ENCODE measurements at regions not wholly inside any gene's neighbourhood (a gene's known extent, or its start where the extent isn't known, plus 50 kb on each side); places are given as distances from the start of the nearest gene placed in this dataset.

GRCh38 chr11:91173701-91174100 is 950.9 kb upstream of the CHORDC1 start:
- H2BK15ac ChIP-seq (ENCODE audit: low read depth, poor library complexity, severe bottlenecking): no peak overlapping the region
- H2BK120ac ChIP-seq (ENCODE audit: low read depth, low read length): no peak overlapping the region
- H3K9ac ChIP-seq (ENCODE audit: low read length): no peak overlapping the region
- H3K4ac ChIP-seq (ENCODE audit: low read depth in 1 of 2, low read length in 2 of 2): no peak overlapping the region
- H3K23ac ChIP-seq (ENCODE audit: low read length in 2 of 2): no peak overlapping the region
- H4K8ac ChIP-seq (ENCODE audit: low read length): no peak overlapping the region
- H3K27me3 ChIP-seq (ENCODE audit: control insufficient read depth in 1 of 2, insufficient read depth in 1 of 2, low read length in 2 of 2): no peaks in the 10 kb centered on the region
- H3K9me3 ChIP-seq (ENCODE audit: control insufficient read depth, low read length): peaks cover 4% of the 10 kb centered on the region
- no peak overlapping the region for H3K14ac ChIP-seq (ENCODE audit: low read length in 2 of 2)
- H4K91ac ChIP-seq (ENCODE audit: low read length): no peak overlapping the region
- no peak overlapping the region for H3K4me2 ChIP-seq (ENCODE audit: low read length, poor library complexity, severe bottlenecking)
- H2BK5ac ChIP-seq (ENCODE audit: low read depth, low read length, poor library complexity, severe bottlenecking): no peak overlapping the region
- H2BK12ac ChIP-seq (ENCODE audit: low read length in 2 of 2): no peak overlapping the region
- no peaks in the 10 kb centered on the region for H3K4me1 ChIP-seq (ENCODE audit: control insufficient read depth, insufficient read depth, low read depth, low read length)
- peak overlapping the region; percentile 19 for H3K27ac ChIP-seq (ENCODE audit: low read length, poor library complexity, severe bottlenecking)
- no peak overlapping the region for H3K18ac ChIP-seq (ENCODE audit: low read depth in 1 of 2, low read length in 2 of 2)
- no peaks in the 10 kb centered on the region for H3K79me1 ChIP-seq (replicated peaks; ENCODE audit: low read length, poor library complexity, severe bottlenecking)
- H2AK5ac ChIP-seq (ENCODE audit: low read length, severe bottlenecking): no peak overlapping the region
- no peak for DNase-seq
- no peak overlapping the region for H3K4me3 ChIP-seq (ENCODE audit: insufficient read depth in 1 of 2, low read depth in 1 of 2, low read length in 2 of 2)
- peak overlapping the region; percentile 14 for H2AFZ ChIP-seq (ENCODE audit: low read depth, low read length)
- no peaks in the 10 kb centered on the region for H3K36me3 ChIP-seq (ENCODE audit: control insufficient read depth in 1 of 2, insufficient read depth in 2 of 2, low read depth in 1 of 2, low read length in 2 of 2)

- H3K4ac ChIP-seq (ENCODE audit: low read depth in 1 of 2, low read length in 2 of 2): no peak overlapping the region
- H2AFZ ChIP-seq (ENCODE audit: low read depth, low read length): no peak overlapping the region
- DNase-seq: peak; percentile 22
- no peak overlapping the region for H3K27ac ChIP-seq (ENCODE audit: low read length, poor library complexity, severe bottlenecking)
- H3K9ac ChIP-seq (ENCODE audit: low read length): no peak overlapping the region
- no peak overlapping the region for H4K8ac ChIP-seq (ENCODE audit: low read length)
- no peak overlapping the region for H3K18ac ChIP-seq (ENCODE audit: low read depth in 1 of 2, low read length in 2 of 2)
- H2BK120ac ChIP-seq (ENCODE audit: low read depth, low read length): no peak overlapping the region
- H3K36me3 ChIP-seq (ENCODE audit: control insufficient read depth in 1 of 2, insufficient read depth in 2 of 2, low read depth in 1 of 2, low read length in 2 of 2): no peaks in the 10 kb centered on the region
- H3K14ac ChIP-seq (ENCODE audit: low read length in 2 of 2): no peak overlapping the region
- H3K79me1 ChIP-seq (replicated peaks; ENCODE audit: low read length, poor library complexity, severe bottlenecking): no peaks in the 10 kb centered on the region
- no peak overlapping the region for H2BK12ac ChIP-seq (ENCODE audit: low read length in 2 of 2)
- no peaks in the 10 kb centered on the region for H3K4me1 ChIP-seq (ENCODE audit: control insufficient read depth, insufficient read depth, low read depth, low read length)
- H3K9me3 ChIP-seq (ENCODE audit: control insufficient read depth, low read length): peaks cover 4% of the 10 kb centered on the region
- H4K91ac ChIP-seq (ENCODE audit: low read length): no peak overlapping the region
- H3K4me2 ChIP-seq (ENCODE audit: low read length, poor library complexity, severe bottlenecking): no peak overlapping the region
- H2BK5ac ChIP-seq (ENCODE audit: low read depth, low read length, poor library complexity, severe bottlenecking): no peak overlapping the region
- H2BK15ac ChIP-seq (ENCODE audit: low read depth, poor library complexity, severe bottlenecking): no peak overlapping the region
- H2AK5ac ChIP-seq (ENCODE audit: low read length, severe bottlenecking): no peak overlapping the region
- H3K27me3 ChIP-seq (ENCODE audit: control insufficient read depth in 1 of 2, insufficient read depth in 1 of 2, low read length in 2 of 2): no peaks in the 10 kb centered on the region
- no peak overlapping the region for H3K4me3 ChIP-seq (ENCODE audit: insufficient read depth in 1 of 2, low read depth in 1 of 2, low read length in 2 of 2)
- H3K23ac ChIP-seq (ENCODE audit: low read length in 2 of 2): no peak overlapping the region
These were observed 947.9 kb upstream of the CHORDC1 start for GRCh38 chr11:91170711-91171110.

DNA sequence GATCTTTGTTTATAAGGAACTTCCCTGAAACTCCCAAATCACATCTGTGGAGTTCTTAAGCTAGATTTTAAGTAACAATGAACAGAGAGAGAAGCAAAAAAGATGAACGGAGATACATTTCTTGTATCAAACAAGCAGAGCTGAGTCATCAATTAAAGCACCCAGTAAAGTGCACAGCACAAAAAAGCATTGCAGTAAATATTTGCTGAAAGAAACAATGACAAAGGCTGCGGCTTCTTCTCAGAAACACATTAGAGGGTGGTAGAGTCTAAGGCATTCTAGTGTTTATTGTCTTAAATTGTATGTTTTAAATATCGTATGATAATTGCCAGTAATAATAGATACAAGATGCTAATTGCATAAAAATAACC is 941.6 kb upstream of the CHORDC1 start:
- no peak overlapping the region for H3K14ac ChIP-seq (ENCODE audit: low read length in 2 of 2)
- no peak overlapping the region for H2BK5ac ChIP-seq (ENCODE audit: low read depth, low read length, poor library complexity, severe bottlenecking)
- H2AFZ ChIP-seq (ENCODE audit: low read depth, low read length): no peak overlapping the region
- peak; percentile 13 for DNase-seq
- no peaks in the 10 kb centered on the region for H3K36me3 ChIP-seq (ENCODE audit: control insufficient read depth in 1 of 2, insufficient read depth in 2 of 2, low read depth in 1 of 2, low read length in 2 of 2)
- H3K4me2 ChIP-seq (ENCODE audit: low read length, poor library complexity, severe bottlenecking): no peak overlapping the region
- H3K18ac ChIP-seq (ENCODE audit: low read depth in 1 of 2, low read length in 2 of 2): no peak overlapping the region
- H2BK12ac ChIP-seq (ENCODE audit: low read length in 2 of 2): no peak overlapping the region
- H2BK120ac ChIP-seq (ENCODE audit: low read depth, low read length): no peak overlapping the region
- H3K27ac ChIP-seq (ENCODE audit: low read length, poor library complexity, severe bottlenecking): no peak overlapping the region
- H2BK15ac ChIP-seq (ENCODE audit: low read depth, poor library complexity, severe bottlenecking): no peak overlapping the region
- no peak overlapping the region for H2AK5ac ChIP-seq (ENCODE audit: low read length, severe bottlenecking)
- no peak overlapping the region for H3K4me3 ChIP-seq (ENCODE audit: insufficient read depth in 1 of 2, low read depth in 1 of 2, low read length in 2 of 2)
- H3K27me3 ChIP-seq (ENCODE audit: control insufficient read depth in 1 of 2, insufficient read depth in 1 of 2, low read length in 2 of 2): no peaks in the 10 kb centered on the region
- no peaks in the 10 kb centered on the region for H3K79me1 ChIP-seq (replicated peaks; ENCODE audit: low read length, poor library complexity, severe bottlenecking)
- H3K23ac ChIP-seq (ENCODE audit: low read length in 2 of 2): no peak overlapping the region
- H4K91ac ChIP-seq (ENCODE audit: low read length): no peak overlapping the region
- no peaks in the 10 kb centered on the region for H3K9me3 ChIP-seq (ENCODE audit: control insufficient read depth, low read length)
- H3K4me1 ChIP-seq (ENCODE audit: control insufficient read depth, insufficient read depth, low read depth, low read length): peaks cover 1% of the 10 kb centered on the region
- no peak overlapping the region for H4K8ac ChIP-seq (ENCODE audit: low read length)
- H3K9ac ChIP-seq (ENCODE audit: low read length): no peak overlapping the region
- 59% methylated on average over 2 of the region's 3 CpGs for WGBS
- no peak overlapping the region for H3K4ac ChIP-seq (ENCODE audit: low read depth in 1 of 2, low read length in 2 of 2)

GRCh38 chr11:91163619-91164451 is 941.0 kb upstream of the CHORDC1 start:
- Histone ChIP-seq H2AFZ (ENCODE audit: low read depth, low read length) (no peak overlapping the region), H3K4ac (ENCODE audit: low read depth in 1 of 2, low read length in 2 of 2) (no peak overlapping the region), H3K9me3 (ENCODE audit: control insufficient read depth, low read length) (no peaks in the 10 kb centered on the region), H2BK120ac (ENCODE audit: low read depth, low read length) (no peak overlapping the region), H3K4me3 (ENCODE audit: insufficient read depth in 1 of 2, low read depth in 1 of 2, low read length in 2 of 2) (no peak overlapping the region), H3K18ac (ENCODE audit: low read depth in 1 of 2, low read length in 2 of 2) (no peak overlapping the region), H2BK12ac (ENCODE audit: low read length in 2 of 2) (no peak overlapping the region), H3K79me1 (replicated peaks; ENCODE audit: low read length, poor library complexity, severe bottlenecking) (no peaks in the 10 kb centered on the region), H2BK15ac (ENCODE audit: low read depth, poor library complexity, severe bottlenecking) (no peak overlapping the region), H4K8ac (ENCODE audit: low read length) (no peak overlapping the region), H3K27me3 (ENCODE audit: control insufficient read depth in 1 of 2, insufficient read depth in 1 of 2, low read length in 2 of 2) (no peaks in the 10 kb centered on the region), H3K14ac (ENCODE audit: low read length in 2 of 2) (no peak overlapping the region), H3K9ac (ENCODE audit: low read length) (no peak overlapping the region), H2AK5ac (ENCODE audit: low read length, severe bottlenecking) (no peak overlapping the region), H3K4me1 (ENCODE audit: control insufficient read depth, insufficient read depth, low read depth, low read length) (peaks cover 1% of the 10 kb centered on the region), H3K4me2 (ENCODE audit: low read length, poor library complexity, severe bottlenecking) (no peak overlapping the region), H2BK5ac (ENCODE audit: low read depth, low read length, poor library complexity, severe bottlenecking) (no peak overlapping the region), H4K91ac (ENCODE audit: low read length) (no peak overlapping the region), H3K27ac (ENCODE audit: low read length, poor library complexity, severe bottlenecking) (peak overlapping the region; percentile 61), H3K23ac (ENCODE audit: low read length in 2 of 2) (no peak overlapping the region), H3K36me3 (ENCODE audit: control insufficient read depth in 1 of 2, insufficient read depth in 2 of 2, low read depth in 1 of 2, low read length in 2 of 2) (no peaks in the 10 kb centered on the region)
- WGBS: 52% methylated on average over 2 of the region's 2 CpGs
- DNase-seq: peak; percentile 47

All from mesenchymal stem cell (in vitro differentiated cells and primary cell).